GM23338 (cell line): ENCODE measurements at regions not wholly inside any gene's neighbourhood (a gene's known extent, or its start where the extent isn't known, plus 50 kb on each side); places are given as distances from the start of the nearest gene placed in this dataset.

Experiments
- ATAC-seq: fragments of 200-7000 bp; cut with Tn5 transposase; 3 replicates; pipeline ENCODE4 v1.9.1; 2020
- DNase-seq: peaks from one replicate; pipeline ENCODE4 v3.0.0-alpha.2; 2015; ENCODE audit warnings: low spot score
- H2AFZ ChIP-seq: fragments of 200-600 bp; sonication (generic); 2 replicates; pipeline ENCODE4 v1.8.0; 2016; ENCODE audit warnings: antibody characterized with exemption, mild to moderate bottlenecking, moderate library complexity
- H3F3A ChIP-seq: fragments of 200-600 bp; sonication (generic); replicated peaks from 2 replicates; pipeline ENCODE4 v1.8.0; 2017; ENCODE audit warnings: antibody characterized with exemption, mixed run types, low read depth
- H3K27ac ChIP-seq: fragments of 200-600 bp; sonication (generic); 2 replicates; pipeline ENCODE4 v1.6.1; 2016; ENCODE audit warnings: low read depth
- H3K27me3 ChIP-seq: fragments of 200-600 bp; sonication (generic); 2 replicates; pipeline ENCODE4 v1.8.0; 2016; ENCODE audit warnings: mild to moderate bottlenecking, mixed run types, moderate library complexity; ENCODE audit not compliant: insufficient read depth
- H3K36me3 ChIP-seq: fragments of 200-600 bp; sonication (generic); 2 replicates; pipeline ENCODE4 v1.8.0; 2016; ENCODE audit warnings: mild to moderate bottlenecking; ENCODE audit not compliant: insufficient read depth
- H3K4me1 ChIP-seq: fragments of 200-600 bp; sonication (generic); 2 replicates; pipeline ENCODE4 v1.8.0; 2016; ENCODE audit warnings: mild to moderate bottlenecking, moderate library complexity; ENCODE audit not compliant: insufficient read depth
- H3K4me2 ChIP-seq: fragments of 200-600 bp; sonication (generic); 2 replicates; pipeline ENCODE4 v1.7.1; 2017; ENCODE audit warnings: mixed run types
- H3K4me3 ChIP-seq: fragments of 200-600 bp; sonication (generic); 2 replicates; pipeline ENCODE4 v1.6.1; 2016; ENCODE audit warnings: mixed run types
- H3K79me2 ChIP-seq: fragments of 200-600 bp; sonication (generic); replicated peaks from 2 replicates; pipeline ENCODE4 v1.8.0; 2017; ENCODE audit warnings: mild to moderate bottlenecking; ENCODE audit not compliant: insufficient read depth
- H3K9me2 ChIP-seq: fragments of 200-600 bp; sonication (generic); 2 replicates; pipeline ENCODE4 v1.8.0; 2017; ENCODE audit not compliant: insufficient read depth
- H4K20me1 ChIP-seq: fragments of 200-600 bp; sonication (generic); replicated peaks from 2 replicates; pipeline ENCODE4 v1.8.0; 2017; ENCODE audit warnings: mild to moderate bottlenecking; ENCODE audit not compliant: insufficient read depth
- H3K27ac Mint-ChIP-seq: 2 replicates; pipeline ENCODE4 v1.8.0; 2020; ENCODE audit warnings: inconsistent platforms, mild to moderate bottlenecking, moderate library complexity, mixed read lengths
- H3K27me3 Mint-ChIP-seq: 3 replicates; pipeline ENCODE4 v1.8.0; 2022; ENCODE audit warnings: low read depth, mild to moderate bottlenecking, moderate library complexity, mixed read lengths, inconsistent platforms; ENCODE audit not compliant: insufficient read depth, poor library complexity
- H3K36me3 Mint-ChIP-seq: 3 replicates; pipeline ENCODE4 v1.8.0; 2021; ENCODE audit warnings: low read depth, mild to moderate bottlenecking, inconsistent platforms, moderate library complexity, mixed read lengths
- H3K4me1 Mint-ChIP-seq: 3 replicates; pipeline ENCODE4 v1.8.0; 2020; ENCODE audit warnings: mild to moderate bottlenecking, inconsistent platforms, mixed read lengths
- H3K4me3 Mint-ChIP-seq: 3 replicates; pipeline ENCODE4 v1.8.0; 2021; ENCODE audit warnings: moderate library complexity, mild to moderate bottlenecking, inconsistent platforms, mixed read lengths
- H3K9me3 Mint-ChIP-seq: 3 replicates; pipeline ENCODE4 v1.8.0; 2020; ENCODE audit warnings: moderate library complexity, mild to moderate bottlenecking, inconsistent platforms, mixed read lengths
- CREB1 ChIP-seq: fragments of 250-450 bp; sonication (Bioruptor Pico); IDR thresholded peaks from 2 replicates; pipeline ENCODE4 v1.5.0; 2020; ENCODE audit warnings: low read depth, mild to moderate bottlenecking, moderate library complexity
- EZH2 ChIP-seq: fragments of 200-600 bp; sonication (generic); IDR thresholded peaks from one replicate; pipeline ENCODE4 v1.8.0; 2017; ENCODE audit warnings: antibody characterized with exemption, mild to moderate bottlenecking, low read depth; ENCODE audit not compliant: unreplicated experiment
- EZH2phosphoT487 ChIP-seq: fragments of 200-600 bp; sonication (generic); IDR thresholded peaks from one replicate; pipeline ENCODE4 v1.8.1; 2018; ENCODE audit warnings: antibody characterized with exemption; ENCODE audit not compliant: unreplicated experiment
- NANOG ChIP-seq: IDR thresholded peaks from 2 replicates; pipeline ENCODE4 v1.6.1; 2016; ENCODE audit warnings: antibody characterized with exemption, borderline replicate concordance
- POLR2AphosphoS5 ChIP-seq: IDR thresholded peaks from 2 replicates; pipeline ENCODE4 v1.6.1; 2016; ENCODE audit warnings: antibody characterized with exemption, low read depth
- REST ChIP-seq: IDR thresholded peaks from one replicate; pipeline ENCODE4 v1.6.1; 2018; ENCODE audit warnings: antibody characterized with exemption; ENCODE audit not compliant: unreplicated experiment
- STAT1 ChIP-seq: IDR thresholded peaks from one replicate; pipeline ENCODE4 v1.6.1; 2016; ENCODE audit warnings: antibody characterized with exemption; ENCODE audit not compliant: unreplicated experiment
- ZNF331 ChIP-seq: fragments of 250-450 bp; sonication (Bioruptor Pico); IDR thresholded peaks from 2 replicates; pipeline ENCODE4 v1.5.0; 2020; ENCODE audit warnings: low read depth, mild to moderate bottlenecking, moderate library complexity
- TF ChIP-seq, protein P1 (sequence below), 2 experiments: fragments of 200-600 bp in 1 of 2; sonication (generic) in 1 of 2; conservative IDR thresholded peaks; 2 replicates each; pipeline versions ENCODE4 v1.5.1 to v1.6.1; 2016 to 2017; ENCODE audit warnings: antibody characterized with exemption in 2 of 2, low read depth in 2 of 2, mild to moderate bottlenecking in 2 of 2, moderate library complexity in 1 of 2

GRCh38 chr21:22892740-22893139 lies 1894.5 kb downstream of the NCAM2 start (continued):
- TF ChIP-seq, protein P1, sequence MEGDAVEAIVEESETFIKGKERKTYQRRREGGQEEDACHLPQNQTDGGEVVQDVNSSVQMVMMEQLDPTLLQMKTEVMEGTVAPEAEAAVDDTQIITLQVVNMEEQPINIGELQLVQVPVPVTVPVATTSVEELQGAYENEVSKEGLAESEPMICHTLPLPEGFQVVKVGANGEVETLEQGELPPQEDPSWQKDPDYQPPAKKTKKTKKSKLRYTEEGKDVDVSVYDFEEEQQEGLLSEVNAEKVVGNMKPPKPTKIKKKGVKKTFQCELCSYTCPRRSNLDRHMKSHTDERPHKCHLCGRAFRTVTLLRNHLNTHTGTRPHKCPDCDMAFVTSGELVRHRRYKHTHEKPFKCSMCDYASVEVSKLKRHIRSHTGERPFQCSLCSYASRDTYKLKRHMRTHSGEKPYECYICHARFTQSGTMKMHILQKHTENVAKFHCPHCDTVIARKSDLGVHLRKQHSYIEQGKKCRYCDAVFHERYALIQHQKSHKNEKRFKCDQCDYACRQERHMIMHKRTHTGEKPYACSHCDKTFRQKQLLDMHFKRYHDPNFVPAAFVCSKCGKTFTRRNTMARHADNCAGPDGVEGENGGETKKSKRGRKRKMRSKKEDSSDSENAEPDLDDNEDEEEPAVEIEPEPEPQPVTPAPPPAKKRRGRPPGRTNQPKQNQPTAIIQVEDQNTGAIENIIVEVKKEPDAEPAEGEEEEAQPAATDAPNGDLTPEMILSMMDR (conservative IDR thresholded peaks at IDR 0.05; ENCODE audit: low read depth in 2 of 2): no peak
- TF ChIP-seq CREB1 (CRISPR knock-in tag) (no peak), NANOG (no peak), POLR2AphosphoS5 (no peak), STAT1 (no peak), EZH2 (no peak), EZH2phosphoT487 (no peak), ZNF331 (no peak)

DNA sequence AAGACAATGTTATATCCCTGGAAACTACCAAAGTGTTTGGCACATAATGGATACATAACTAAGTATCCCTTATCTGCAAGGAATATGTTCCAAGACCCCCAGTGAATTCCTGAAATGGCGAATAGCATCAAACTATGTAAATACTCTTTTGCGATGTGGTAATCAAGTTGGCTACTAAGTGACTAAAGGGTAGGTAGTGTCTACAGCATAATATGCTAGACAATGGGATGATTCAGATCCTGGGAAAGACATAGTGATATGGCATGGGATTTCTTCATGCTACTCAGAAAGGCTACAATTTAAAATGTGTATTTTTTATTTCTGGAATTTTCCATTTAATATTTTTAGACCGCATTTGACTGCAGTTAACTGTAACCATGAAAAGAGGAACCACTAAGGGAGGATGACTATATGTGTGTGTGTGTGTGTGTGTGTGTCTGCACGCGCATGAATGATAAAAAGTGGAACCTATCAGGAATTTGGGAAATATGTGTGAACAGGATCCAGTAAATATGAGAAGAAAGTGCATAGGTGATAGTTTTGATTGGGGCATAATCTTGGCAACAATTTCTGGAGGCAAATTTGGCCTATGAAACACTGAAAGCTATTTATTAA lies 1899.9 kb downstream of the NCAM2 start:
- no peak overlapping the region for H3K4me2 ChIP-seq
- H3K27me3 Mint-ChIP-seq: no peaks in the 10 kb centered on the region
- no peaks in the 10 kb centered on the region for H3K4me1 Mint-ChIP-seq
- H3K27ac ChIP-seq: no peak overlapping the region
- H3K9me2 ChIP-seq: 0 out of 2 replicates have a peak, but pooled peaks cover 5% of the 10 kb centered on the region
- H3K36me3 ChIP-seq: no peaks in the 10 kb centered on the region
- no peak overlapping the region for H2AFZ ChIP-seq
- no peak for DNase-seq
- no peaks in the 10 kb centered on the region for H3K79me2 ChIP-seq
- no peaks in the 10 kb centered on the region for H3K27me3 ChIP-seq
- no peak for ATAC-seq
- H4K20me1 ChIP-seq: no peaks in the 10 kb centered on the region
- peaks cover 8% of the 10 kb centered on the region; the same call in 1 of the 3 replicates for H3K9me3 Mint-ChIP-seq
- TF ChIP-seq REST: no peak
- TF ChIP-seq POLR2AphosphoS5: no peak
- TF ChIP-seq EZH2phosphoT487: no peak
- TF ChIP-seq, protein P1 (conservative IDR thresholded peaks at IDR 0.05; ENCODE audit: low read depth in 2 of 2): no peak
- TF ChIP-seq CREB1 (CRISPR knock-in tag): no peak
- TF ChIP-seq NANOG: no peak
- TF ChIP-seq ZNF331: no peak
- H3K4me3 ChIP-seq: no peak overlapping the region
- H3K4me3 Mint-ChIP-seq: no peak overlapping the region
- no peak overlapping the region for H3K27ac Mint-ChIP-seq
- H3K36me3 Mint-ChIP-seq: no peaks in the 10 kb centered on the region
- no peaks in the 10 kb centered on the region for H3K4me1 ChIP-seq
- H3F3A ChIP-seq: no peaks in the 10 kb centered on the region
